ENCODE measurements at regions not wholly inside any gene's neighbourhood (a gene's known extent, or its start where the extent isn't known, plus 50 kb on each side); places are given as distances from the start of the nearest gene placed in this dataset.

- DNase-seq (ENCODE audit: low spot score), result no peak
- peaks cover 2% of the 10 kb centered on the region for H3K9me3 Mint-ChIP-seq
- H3K4me3 ChIP-seq, result no peak overlapping the region
Observed at GRCh38 chr1:94654459-94654858, 112.9 kb upstream of the F3 start.

DNA sequence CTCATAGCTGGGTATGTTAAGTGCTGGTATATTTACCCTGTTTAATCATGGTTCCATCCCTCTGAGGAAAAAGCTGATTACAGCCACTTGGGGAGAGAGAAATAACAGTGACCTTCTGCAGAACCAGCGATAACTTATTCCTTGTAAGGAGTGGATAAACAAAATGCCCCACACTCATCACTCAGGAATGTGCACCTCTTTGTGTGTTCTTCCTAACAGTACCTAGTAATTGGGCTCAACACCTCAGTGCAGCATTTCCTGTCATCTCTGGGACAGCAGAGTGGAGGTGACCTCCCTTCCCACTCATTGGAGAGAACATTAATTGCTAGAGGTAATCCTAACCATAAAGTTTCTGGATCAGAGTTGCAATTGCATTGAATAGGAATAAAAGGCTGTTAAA lies 112.5 kb upstream of the F3 start:
- H3K9me3 Mint-ChIP-seq, result peaks cover 2% of the 10 kb centered on the region
- H3K36me3 Mint-ChIP-seq, result no peaks in the 10 kb centered on the region
- Histone ChIP-seq H3K4me3 (no peak overlapping the region), H3K79me2 (ENCODE audit: low read depth) (no peaks in the 10 kb centered on the region), H3F3A (ENCODE audit: low read depth) (peaks cover 8% of the 10 kb centered on the region), H3K4me1 (peaks cover 5% of the 10 kb centered on the region), H3K9me3 (ENCODE audit: low read depth) (no peaks in the 10 kb centered on the region), H3K27ac (no peak overlapping the region), H3K9ac (no peak overlapping the region), H4K20me1 (ENCODE audit: low read depth) (no peaks in the 10 kb centered on the region), H3K4me2 (no peak overlapping the region), H3K36me3 (no peaks in the 10 kb centered on the region), H3K27me3 (no peaks in the 10 kb centered on the region), H2AFZ (replicated peaks) (no peak overlapping the region)
- no peak overlapping the region for H3K4me3 Mint-ChIP-seq
- peaks cover 6% of the 10 kb centered on the region for H3K27me3 Mint-ChIP-seq (ENCODE audit: insufficient read depth, low read depth)
- H3K27ac Mint-ChIP-seq, result no peak overlapping the region
- peaks cover 13% of the 10 kb centered on the region for H3K4me1 Mint-ChIP-seq
- DNase-seq (ENCODE audit: low spot score), result no peak
- TF ChIP-seq CTCF (IDR thresholded peaks at IDR 0.05) (no peak), EZH2 (IDR thresholded peaks at IDR 0.05) (no peak), EZH2phosphoT487 (IDR thresholded peaks at IDR 0.05) (no peak)

More at GRCh38 chr1:94654459-94654858, 112.9 kb upstream of the F3 start:
- no peak overlapping the region for H3K27ac ChIP-seq
- peaks cover 8% of the 10 kb centered on the region for H3F3A ChIP-seq (ENCODE audit: low read depth)
- no peaks in the 10 kb centered on the region for H3K36me3 Mint-ChIP-seq
- H3K36me3 ChIP-seq, result no peaks in the 10 kb centered on the region
- H3K79me2 ChIP-seq (ENCODE audit: low read depth), result no peaks in the 10 kb centered on the region
- H2AFZ ChIP-seq (replicated peaks), result no peak overlapping the region
- no peak overlapping the region for H3K4me3 Mint-ChIP-seq
- H4K20me1 ChIP-seq (ENCODE audit: low read depth), result no peaks in the 10 kb centered on the region
- H3K4me2 ChIP-seq, result no peak overlapping the region
- TF ChIP-seq EZH2 (IDR thresholded peaks at IDR 0.05), result no peak
- TF ChIP-seq EZH2phosphoT487 (IDR thresholded peaks at IDR 0.05), result no peak
- TF ChIP-seq CTCF (IDR thresholded peaks at IDR 0.05), result no peak
- H3K27ac Mint-ChIP-seq, result no peak overlapping the region
- peaks cover 13% of the 10 kb centered on the region for H3K4me1 Mint-ChIP-seq
- H3K27me3 ChIP-seq, result no peaks in the 10 kb centered on the region
- H3K4me1 ChIP-seq, result peaks cover 5% of the 10 kb centered on the region
- H3K9ac ChIP-seq, result no peak overlapping the region
- H3K27me3 Mint-ChIP-seq (ENCODE audit: insufficient read depth, low read depth), result peaks cover 6% of the 10 kb centered on the region
- H3K9me3 ChIP-seq (ENCODE audit: low read depth), result no peaks in the 10 kb centered on the region

DNA sequence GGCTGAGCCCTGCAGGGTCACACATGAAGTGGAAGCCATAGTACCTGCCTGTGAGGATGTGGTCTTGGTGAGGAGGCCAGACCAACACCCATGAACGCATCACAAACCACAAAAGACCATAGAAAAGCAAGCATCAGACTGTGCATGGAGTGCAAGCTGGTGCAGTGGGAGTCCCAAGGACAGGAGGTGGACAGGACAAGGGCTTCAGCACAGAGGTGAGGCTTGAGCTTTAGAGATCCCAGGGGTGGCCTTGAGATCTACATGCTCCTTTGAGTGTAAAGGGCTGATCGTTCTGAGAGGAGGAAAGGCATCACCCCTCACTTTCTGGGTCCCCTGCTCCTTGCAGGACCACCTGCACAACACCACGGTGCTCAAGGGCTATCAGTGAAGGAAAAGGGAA lies 111.9 kb upstream of the F3 start:
- Mint-ChIP-seq H3K36me3 (no peaks in the 10 kb centered on the region), H3K27ac (no peak overlapping the region), H3K9me3 (peaks cover 2% of the 10 kb centered on the region), H3K4me3 (no peak overlapping the region), H3K4me1 (peaks cover 13% of the 10 kb centered on the region), H3K27me3 (ENCODE audit: insufficient read depth, low read depth) (peaks cover 6% of the 10 kb centered on the region)
- Histone ChIP-seq H3K9ac (no peak overlapping the region), H3K27ac (no peak overlapping the region), H3K4me3 (no peak overlapping the region), H3K4me1 (peaks cover 5% of the 10 kb centered on the region), H4K20me1 (ENCODE audit: low read depth) (no peaks in the 10 kb centered on the region), H3K9me3 (ENCODE audit: low read depth) (no peaks in the 10 kb centered on the region), H3K27me3 (no peaks in the 10 kb centered on the region), H3K4me2 (no peak overlapping the region), H2AFZ (replicated peaks) (no peak overlapping the region), H3F3A (ENCODE audit: low read depth) (peaks cover 6% of the 10 kb centered on the region), H3K79me2 (ENCODE audit: low read depth) (no peaks in the 10 kb centered on the region), H3K36me3 (no peaks in the 10 kb centered on the region)
- TF ChIP-seq CTCF (IDR thresholded peaks at IDR 0.05) (no peak), EZH2phosphoT487 (IDR thresholded peaks at IDR 0.05) (no peak), EZH2 (IDR thresholded peaks at IDR 0.05) (no peak)
- no peak for DNase-seq (ENCODE audit: low spot score)
